Astrocyte (in vitro differentiated cells and primary cell): ENCODE measurements at regions not wholly inside any gene's neighbourhood (a gene's known extent, or its start where the extent isn't known, plus 50 kb on each side); places are given as distances from the start of the nearest gene placed in this dataset.

Source experiments
- DNase-seq: peaks from one replicate; pipeline ENCODE4 v3.0.0-alpha.2; 2010; ENCODE audit warnings: low read depth
- FAIRE-seq: peaks from 2 replicates; lab custom pipeline; 2011; peaks lifted over from hg19 to GRCh38; lab: Jason Lieb, UNC
- H2AFZ ChIP-seq: 2 replicates; pipeline ENCODE4 v1.6.0; 2012; ENCODE audit warnings: low read depth, low read length, inconsistent platforms
- H3K27ac ChIP-seq: 2 replicates; pipeline ENCODE4 v1.5.1; 2011; ENCODE audit warnings: low read depth, low read length, inconsistent platforms
- H3K27me3 ChIP-seq: 2 replicates; pipeline ENCODE4 v1.6.0; 2011; ENCODE audit warnings: low read length, inconsistent platforms; ENCODE audit not compliant: insufficient read depth
- H3K36me3 ChIP-seq: 2 replicates; pipeline ENCODE4 v1.5.1; 2011; ENCODE audit warnings: low read length, inconsistent platforms; ENCODE audit not compliant: insufficient read depth
- H3K4me1 ChIP-seq: 2 replicates; pipeline ENCODE4 v1.5.1; 2011; ENCODE audit warnings: low read length, inconsistent platforms; ENCODE audit not compliant: insufficient read depth
- H3K4me2 ChIP-seq: 2 replicates; pipeline ENCODE4 v1.6.0; 2012; ENCODE audit warnings: low read length, inconsistent platforms
- H3K4me3 ChIP-seq: 2 replicates; pipeline ENCODE4 v1.5.1; 2011; ENCODE audit warnings: low read depth, mild to moderate bottlenecking, low read length, inconsistent platforms; ENCODE audit not compliant: insufficient read depth
- H3K79me2 ChIP-seq: 2 replicates; pipeline ENCODE4 v1.6.0; 2012; ENCODE audit warnings: mild to moderate bottlenecking, low read length, inconsistent platforms; ENCODE audit not compliant: insufficient read depth
- H3K9ac ChIP-seq: 2 replicates; pipeline ENCODE4 v1.6.0; 2012; ENCODE audit warnings: mild to moderate bottlenecking, low read length, inconsistent platforms
- H3K9me3 ChIP-seq: 2 replicates; pipeline ENCODE4 v1.5.1; 2012; ENCODE audit warnings: low read depth, mild to moderate bottlenecking, low read length, inconsistent platforms; ENCODE audit not compliant: insufficient read depth
- H4K20me1 ChIP-seq: 2 replicates; pipeline ENCODE4 v1.6.0; 2012; ENCODE audit warnings: low read length, inconsistent platforms; ENCODE audit not compliant: insufficient read depth
- H3K27ac Mint-ChIP-seq: one replicate; pipeline ENCODE4 v1.8.0; 2021; ENCODE audit warnings: mild to moderate bottlenecking, mixed read lengths; ENCODE audit not compliant: unreplicated experiment
- H3K27me3 Mint-ChIP-seq: one replicate; pipeline ENCODE4 v1.8.0; 2021; ENCODE audit warnings: low read depth, mixed read lengths; ENCODE audit not compliant: unreplicated experiment
- H3K36me3 Mint-ChIP-seq: one replicate; pipeline ENCODE4 v1.8.0; 2021; ENCODE audit warnings: low read depth, mixed read lengths; ENCODE audit not compliant: unreplicated experiment
- H3K4me1 Mint-ChIP-seq: one replicate; pipeline ENCODE4 v1.8.0; 2021; ENCODE audit warnings: low read depth, mixed read lengths; ENCODE audit not compliant: unreplicated experiment
- H3K4me3 Mint-ChIP-seq: one replicate; pipeline ENCODE4 v1.8.0; 2021; ENCODE audit warnings: mild to moderate bottlenecking, moderate library complexity, mixed read lengths; ENCODE audit not compliant: unreplicated experiment
- H3K9me3 Mint-ChIP-seq: one replicate; pipeline ENCODE4 v1.8.0; 2021; ENCODE audit warnings: mild to moderate bottlenecking, mixed read lengths; ENCODE audit not compliant: unreplicated experiment
- EZH2 ChIP-seq: IDR thresholded peaks from 2 replicates; pipeline ENCODE4 v1.6.1; 2012; ENCODE audit warnings: mild to moderate bottlenecking, low read length, inconsistent platforms; ENCODE audit not compliant: insufficient read depth
- TF ChIP-seq, protein P1 (sequence below): IDR thresholded peaks from 2 replicates; pipeline ENCODE4 v1.5.1; 2011; ENCODE audit warnings: low read depth, mild to moderate bottlenecking, inconsistent platforms, low read length, moderate library complexity; ENCODE audit not compliant: insufficient read depth

DNA sequence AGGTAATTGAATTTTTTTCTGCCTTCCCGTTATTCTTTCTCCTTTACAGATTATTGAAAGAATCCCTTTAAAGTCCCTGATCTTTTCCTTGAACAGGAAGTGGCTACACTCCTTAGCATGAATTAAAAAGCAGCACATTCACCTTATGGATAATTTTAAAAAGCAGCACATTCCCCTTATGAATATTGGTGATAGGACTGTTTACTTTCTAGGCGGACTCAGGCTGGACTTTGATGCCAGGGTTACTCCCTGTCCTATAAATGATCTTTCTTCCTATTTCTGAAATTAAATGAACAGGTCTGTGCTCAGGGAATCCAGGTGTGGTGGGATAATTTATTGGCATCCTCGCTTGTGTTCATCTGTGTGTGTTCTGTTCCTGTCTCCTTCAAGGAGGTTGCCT, 226.0 kb downstream of the DCDC2C start:
- H3K4me3 ChIP-seq = no peak overlapping the region
- H3K4me1 ChIP-seq = no peaks in the 10 kb centered on the region
- FAIRE-seq (no peak), DNase-seq (no peak)
- TF ChIP-seq, protein P1, sequence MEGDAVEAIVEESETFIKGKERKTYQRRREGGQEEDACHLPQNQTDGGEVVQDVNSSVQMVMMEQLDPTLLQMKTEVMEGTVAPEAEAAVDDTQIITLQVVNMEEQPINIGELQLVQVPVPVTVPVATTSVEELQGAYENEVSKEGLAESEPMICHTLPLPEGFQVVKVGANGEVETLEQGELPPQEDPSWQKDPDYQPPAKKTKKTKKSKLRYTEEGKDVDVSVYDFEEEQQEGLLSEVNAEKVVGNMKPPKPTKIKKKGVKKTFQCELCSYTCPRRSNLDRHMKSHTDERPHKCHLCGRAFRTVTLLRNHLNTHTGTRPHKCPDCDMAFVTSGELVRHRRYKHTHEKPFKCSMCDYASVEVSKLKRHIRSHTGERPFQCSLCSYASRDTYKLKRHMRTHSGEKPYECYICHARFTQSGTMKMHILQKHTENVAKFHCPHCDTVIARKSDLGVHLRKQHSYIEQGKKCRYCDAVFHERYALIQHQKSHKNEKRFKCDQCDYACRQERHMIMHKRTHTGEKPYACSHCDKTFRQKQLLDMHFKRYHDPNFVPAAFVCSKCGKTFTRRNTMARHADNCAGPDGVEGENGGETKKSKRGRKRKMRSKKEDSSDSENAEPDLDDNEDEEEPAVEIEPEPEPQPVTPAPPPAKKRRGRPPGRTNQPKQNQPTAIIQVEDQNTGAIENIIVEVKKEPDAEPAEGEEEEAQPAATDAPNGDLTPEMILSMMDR = no peak
- TF ChIP-seq EZH2 = no peak
- Mint-ChIP-seq H3K27me3 (no peaks in the 10 kb centered on the region), H3K36me3 (no peaks in the 10 kb centered on the region), H3K4me3 (no peak overlapping the region), H3K9me3 (no peaks in the 10 kb centered on the region), H3K4me1 (no peaks in the 10 kb centered on the region), H3K27ac (no peak overlapping the region)
- no peaks in the 10 kb centered on the region for H3K9me3 ChIP-seq
- no peaks in the 10 kb centered on the region for H3K79me2 ChIP-seq
- H4K20me1 ChIP-seq = no peaks in the 10 kb centered on the region
- H3K9ac ChIP-seq = no peak overlapping the region
- no peak overlapping the region for H2AFZ ChIP-seq
- H3K27me3 ChIP-seq = no peaks in the 10 kb centered on the region
- H3K4me2 ChIP-seq = no peak overlapping the region
- no peaks in the 10 kb centered on the region for H3K36me3 ChIP-seq
- H3K27ac ChIP-seq = no peak overlapping the region

- Mint-ChIP-seq H3K4me1 (no peaks in the 10 kb centered on the region), H3K9me3 (no peaks in the 10 kb centered on the region), H3K27me3 (no peaks in the 10 kb centered on the region), H3K4me3 (no peak overlapping the region), H3K27ac (no peak overlapping the region), H3K36me3 (no peaks in the 10 kb centered on the region)
- TF ChIP-seq EZH2 = no peak
- TF ChIP-seq, protein P1 = no peak
- H3K79me2 ChIP-seq = no peaks in the 10 kb centered on the region
- no peaks in the 10 kb centered on the region for H4K20me1 ChIP-seq
- no peak overlapping the region for H2AFZ ChIP-seq
- H3K27ac ChIP-seq = no peak overlapping the region
- no peak overlapping the region for H3K4me3 ChIP-seq
- H3K9me3 ChIP-seq = no peaks in the 10 kb centered on the region
- FAIRE-seq (no peak), DNase-seq (no peak)
- H3K36me3 ChIP-seq = no peaks in the 10 kb centered on the region
- H3K27me3 ChIP-seq = no peaks in the 10 kb centered on the region
- H3K4me2 ChIP-seq = no peak overlapping the region
- H3K9ac ChIP-seq = no peak overlapping the region
- H3K4me1 ChIP-seq = no peaks in the 10 kb centered on the region
These were observed 226.9 kb downstream of the DCDC2C start for GRCh38 chr2:3930246-3930645.

- Histone ChIP-seq H2AFZ (no peak overlapping the region), H3K4me2 (no peak overlapping the region), H3K27me3 (no peaks in the 10 kb centered on the region), H4K20me1 (no peaks in the 10 kb centered on the region), H3K27ac (no peak overlapping the region), H3K9ac (no peak overlapping the region), H3K4me3 (no peak overlapping the region), H3K4me1 (no peaks in the 10 kb centered on the region), H3K36me3 (no peaks in the 10 kb centered on the region), H3K9me3 (peaks cover 6% of the 10 kb centered on the region), H3K79me2 (no peaks in the 10 kb centered on the region)
- TF ChIP-seq, protein P1 = no peak
- no peak for TF ChIP-seq EZH2
- Mint-ChIP-seq H3K4me3 (no peak overlapping the region), H3K4me1 (no peaks in the 10 kb centered on the region), H3K27ac (no peak overlapping the region), H3K9me3 (peaks cover 10% of the 10 kb centered on the region), H3K27me3 (no peaks in the 10 kb centered on the region), H3K36me3 (no peaks in the 10 kb centered on the region)
- DNase-seq (no peak), FAIRE-seq (no peak)
These were observed 237.3 kb downstream of the DCDC2C start for GRCh38 chr2:3940661-3941060.
